GM18508 (cell line): ENCODE measurements at regions not wholly inside any gene's neighbourhood (a gene's known extent, or its start where the extent isn't known, plus 50 kb on each side); places are given as distances from the start of the nearest gene placed in this dataset.

Source experiments
- ATAC-seq: cut with Tn5 transposase; IDR thresholded peaks from one replicate; pipeline ENCODE4 v1.9.1; 2021; ENCODE audit warnings: moderate number of reproducible peaks; ENCODE audit not compliant: insufficient read depth, unreplicated experiment

- ATAC-seq = no peak
Observed at GRCh38 chr14:66046035-66046434, 440.1 kb upstream of the CCDC196 start.

DNA sequence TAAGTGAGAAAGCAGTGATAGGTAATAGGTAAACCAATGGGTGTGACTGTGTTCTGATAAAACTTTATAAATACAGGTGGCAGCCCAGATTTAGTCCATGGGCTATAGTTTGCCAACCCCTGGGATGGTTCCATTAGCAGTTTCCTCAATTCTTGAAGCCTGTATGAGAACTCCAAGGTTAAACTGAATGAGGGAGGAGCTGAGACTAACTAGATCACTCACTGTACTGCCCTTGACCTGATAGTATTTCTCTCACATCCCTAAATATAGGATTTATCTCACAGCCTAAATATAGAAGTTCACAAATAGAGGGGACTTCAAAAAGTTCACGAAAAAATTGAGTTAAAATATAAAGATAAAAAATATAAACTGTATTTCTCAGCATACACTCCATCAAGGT is 439.6 kb upstream of the CCDC196 start:
- ATAC-seq = no peak

DNA sequence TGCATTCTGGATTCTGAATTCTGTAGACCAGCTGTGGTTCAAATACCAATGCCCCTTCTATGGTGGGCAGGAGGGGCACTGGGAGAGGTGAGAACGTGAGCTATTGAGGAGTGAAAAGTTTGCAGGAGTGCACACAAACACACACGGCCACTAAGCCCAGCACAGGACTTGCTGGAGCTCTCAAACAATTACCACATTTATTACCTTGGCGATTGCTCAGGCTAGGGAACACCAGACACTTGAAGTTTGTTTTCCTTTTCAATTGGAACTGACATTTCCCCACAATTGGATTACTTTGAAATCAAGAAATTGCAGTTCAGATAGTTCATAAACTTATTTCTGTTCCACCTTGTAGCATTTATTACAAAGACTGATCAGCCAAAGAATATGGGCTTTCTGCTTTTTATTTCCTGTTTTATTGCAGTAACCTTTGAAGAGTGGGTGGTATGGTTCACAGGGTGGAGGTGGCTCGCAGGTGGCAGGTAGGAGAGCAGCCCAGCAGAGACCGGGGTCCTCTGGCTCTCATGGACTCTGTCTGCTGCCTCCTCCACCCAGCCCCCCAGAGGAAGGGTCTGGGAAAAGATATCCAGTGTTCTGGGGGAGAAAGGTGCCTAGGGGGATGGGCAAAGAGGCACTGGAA is 429.8 kb upstream of the CCDC196 start:
- ATAC-seq = no peak

DNA sequence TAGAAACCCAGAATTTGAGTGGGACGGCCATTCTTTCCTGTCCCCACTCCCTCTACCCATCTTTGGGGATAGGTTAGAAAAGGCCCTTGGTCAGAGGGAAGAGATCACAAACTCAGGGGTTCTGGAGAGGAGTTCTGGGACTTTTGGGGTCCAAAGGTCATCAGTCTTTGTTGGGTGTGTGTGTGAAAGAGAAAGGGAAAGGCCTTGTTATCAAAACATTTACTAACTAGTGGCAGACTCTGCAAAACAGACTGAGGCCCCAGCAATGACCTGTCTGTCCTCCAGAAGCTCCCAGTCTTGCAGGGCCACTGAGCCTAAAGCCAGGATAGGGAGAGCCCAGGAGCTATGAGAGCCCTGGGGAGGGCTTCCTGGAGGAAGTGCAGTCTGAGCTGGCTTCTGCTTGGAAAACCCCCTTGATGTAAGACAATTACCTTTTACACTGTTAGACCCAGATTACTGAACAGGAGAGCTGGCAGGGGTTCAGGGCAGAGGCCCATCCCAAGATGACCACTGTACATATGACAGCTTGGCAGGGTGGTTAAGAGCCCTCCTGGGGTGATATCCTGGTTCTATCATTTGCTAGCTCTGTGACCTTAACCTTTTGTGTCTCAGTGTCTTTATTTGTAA is 429.1 kb upstream of the CCDC196 start:
- no peak for ATAC-seq

GRCh38 chr14:66065188-66065587 is 421.0 kb upstream of the CCDC196 start:
- ATAC-seq = no peak

DNA sequence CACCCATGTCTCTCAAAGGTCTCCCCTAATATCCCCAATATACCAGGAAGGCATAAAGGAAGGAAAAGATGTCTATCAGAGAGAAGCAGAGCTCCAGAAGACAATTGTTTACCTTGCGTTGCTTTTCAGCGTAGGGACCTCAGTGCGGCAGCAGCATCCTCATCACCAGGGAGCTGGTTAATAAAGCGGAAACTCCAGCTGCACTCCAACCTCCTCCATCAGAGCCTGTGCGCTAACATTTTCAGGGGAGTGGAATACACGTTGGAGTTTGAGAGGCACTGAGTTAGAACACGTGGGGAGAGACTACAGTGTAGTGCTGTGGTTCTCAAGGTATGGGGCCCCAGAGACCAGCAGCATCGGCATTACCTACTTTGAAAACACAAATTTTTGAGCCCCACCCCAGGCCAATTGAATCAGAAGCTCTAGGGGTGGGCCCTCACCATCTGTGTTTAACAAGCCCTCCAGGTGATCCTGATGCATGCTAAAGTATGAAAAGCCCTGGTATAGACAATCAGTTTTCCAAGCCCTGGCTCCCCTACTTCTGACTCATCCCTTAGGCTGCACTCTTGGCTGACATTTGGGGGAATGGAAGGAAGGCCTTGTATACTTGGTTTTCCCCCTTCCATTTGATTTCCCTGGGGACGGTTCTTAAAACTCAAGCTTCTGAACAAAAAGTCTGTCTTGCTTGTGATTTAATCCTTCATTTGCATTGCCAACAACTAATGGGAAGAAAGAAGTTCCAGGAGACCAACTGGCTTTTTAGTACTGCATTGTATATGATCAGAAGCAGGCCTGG is 419.0 kb upstream of the CCDC196 start:
- no peak for ATAC-seq

DNA sequence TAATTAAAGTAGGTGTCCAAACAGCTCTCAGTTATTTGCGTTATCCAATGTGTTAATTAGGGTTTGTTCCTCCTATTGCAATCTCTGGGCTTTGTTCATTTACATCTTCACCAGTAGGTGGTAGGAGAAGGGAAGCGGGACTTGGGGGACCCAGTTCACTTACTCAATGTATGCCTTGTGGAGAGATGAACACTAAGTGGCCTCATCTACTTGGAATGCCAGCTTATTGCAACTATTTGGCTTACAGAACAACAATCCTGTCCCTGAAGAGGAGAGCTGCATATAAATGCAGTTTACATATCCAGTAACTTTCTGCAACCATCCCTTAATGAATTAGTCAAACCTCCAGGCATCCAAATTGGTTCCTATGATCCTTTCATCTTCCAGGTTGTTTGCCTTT is 417.1 kb upstream of the CCDC196 start:
- ATAC-seq = no peak

DNA sequence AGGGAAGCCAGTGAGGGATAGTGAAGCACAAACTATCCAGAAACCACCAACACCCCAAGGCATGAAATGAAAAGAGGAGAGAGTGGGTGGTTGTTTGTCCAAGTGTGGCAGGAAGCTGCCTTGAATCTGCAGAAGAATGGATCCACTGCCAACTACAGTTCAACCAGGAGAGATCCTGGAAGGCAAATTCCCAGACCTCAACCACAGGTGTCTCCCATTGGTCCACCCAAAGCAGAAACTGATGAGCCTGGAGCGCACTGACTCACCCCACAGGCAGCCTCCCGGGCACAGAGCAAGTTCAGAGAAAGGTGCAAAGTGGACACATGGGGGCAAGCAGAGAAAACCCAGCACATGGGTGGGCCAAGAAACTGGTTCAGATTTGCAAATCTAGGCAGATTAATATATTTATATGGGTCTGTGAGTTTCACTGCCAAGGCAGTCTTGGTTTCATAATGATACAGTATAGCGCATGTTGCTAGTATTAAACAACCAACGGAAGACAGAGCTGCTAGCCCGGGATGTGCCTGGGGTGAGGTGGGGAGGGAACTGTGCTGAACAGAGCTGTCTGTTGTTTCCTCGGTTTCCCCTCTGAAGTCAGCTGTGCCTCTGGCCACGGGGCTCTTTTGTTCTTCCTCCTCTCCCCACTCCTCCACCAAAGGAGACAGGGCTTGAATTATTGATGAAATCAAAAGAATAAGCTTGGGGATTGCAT is 416.2 kb upstream of the CCDC196 start:
- ATAC-seq = no peak

GRCh38 chr14:66070542-66071319 is 415.4 kb upstream of the CCDC196 start:
- no peak for ATAC-seq

DNA sequence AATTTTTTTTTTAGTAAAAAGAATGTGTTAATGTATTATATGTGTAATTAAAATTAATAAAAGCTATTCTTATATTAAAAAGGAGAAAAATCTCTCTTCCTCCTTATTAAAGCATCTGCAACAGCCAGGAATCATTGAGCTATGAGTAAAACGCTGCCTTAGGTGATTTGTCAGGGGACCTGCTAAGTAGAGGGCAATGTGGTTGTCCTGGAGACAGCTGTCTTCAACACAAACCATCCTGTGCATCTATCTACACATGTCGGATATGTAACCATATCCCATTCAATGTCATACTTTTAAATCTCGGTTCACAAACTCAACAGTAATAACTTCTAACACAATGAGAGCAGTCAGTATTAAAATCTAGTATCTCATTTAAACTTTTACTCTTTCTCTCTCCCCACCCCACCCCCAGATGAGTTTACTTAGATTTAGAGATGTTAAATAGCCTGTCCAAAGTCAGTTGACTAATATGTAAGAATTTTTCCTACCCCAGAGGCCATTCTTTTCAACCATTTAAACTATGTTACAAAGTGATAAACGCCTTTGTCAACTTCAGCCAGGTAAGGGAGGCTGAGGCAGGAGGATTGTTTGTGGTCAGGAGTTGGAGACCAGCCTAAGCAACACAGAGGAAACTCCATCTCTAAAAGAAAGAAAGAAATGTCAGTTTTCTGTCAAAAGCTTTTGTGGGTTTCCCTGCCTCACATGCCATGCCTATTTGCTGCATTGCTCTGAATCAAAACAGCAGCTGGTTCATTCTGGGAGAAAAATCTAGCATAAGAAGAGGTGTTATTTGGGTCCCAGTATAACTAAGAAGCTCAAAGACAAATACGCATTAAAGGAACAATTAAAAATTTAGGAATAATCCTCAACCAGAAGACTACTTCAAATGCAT is 413.7 kb upstream of the CCDC196 start:
- no peak for ATAC-seq

DNA sequence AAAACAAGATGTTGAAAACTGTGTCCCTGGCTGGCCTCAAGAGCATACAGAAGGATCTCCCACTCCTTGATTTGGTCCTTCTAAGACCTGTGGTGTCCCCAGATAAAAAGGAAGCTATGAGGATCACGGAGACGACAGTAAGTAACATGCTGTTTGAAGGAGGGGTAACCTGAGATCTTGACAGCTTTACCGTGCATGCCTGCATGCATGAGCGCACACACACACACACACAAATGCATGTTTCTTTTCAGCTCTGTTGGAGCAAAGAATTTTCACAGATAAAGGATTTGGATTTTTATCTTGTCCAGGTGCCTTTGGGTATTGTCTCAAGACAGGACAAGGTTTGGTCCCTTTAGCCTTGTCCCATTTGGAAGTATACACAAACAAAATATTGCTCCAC is 411.6 kb upstream of the CCDC196 start:
- ATAC-seq = no peak

DNA sequence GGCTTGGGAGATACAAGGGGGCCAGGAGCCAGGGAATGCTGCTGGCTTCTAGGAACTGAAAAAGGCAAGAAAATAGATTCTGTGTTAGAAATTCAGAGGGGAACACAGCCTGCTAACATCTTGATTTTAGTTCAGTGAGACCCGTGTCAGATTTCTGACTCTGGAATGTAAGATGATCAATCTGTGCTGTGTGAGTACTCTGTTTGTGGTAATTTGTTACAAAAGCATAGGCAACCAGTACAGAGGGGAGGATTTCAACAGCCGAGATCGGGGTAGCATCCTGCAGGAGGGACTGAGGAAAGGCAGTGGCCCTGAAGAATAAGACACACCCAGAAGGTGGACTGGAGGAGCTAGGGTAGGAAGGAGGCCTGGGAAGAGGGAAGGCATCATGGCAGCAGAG is 410.0 kb upstream of the CCDC196 start:
- no peak for ATAC-seq

- no peak for ATAC-seq
Observed at GRCh38 chr14:66078006-66078405, 408.2 kb upstream of the CCDC196 start.

- ATAC-seq = no peak
Observed at GRCh38 chr14:66081594-66082376, 404.4 kb upstream of the CCDC196 start.

DNA sequence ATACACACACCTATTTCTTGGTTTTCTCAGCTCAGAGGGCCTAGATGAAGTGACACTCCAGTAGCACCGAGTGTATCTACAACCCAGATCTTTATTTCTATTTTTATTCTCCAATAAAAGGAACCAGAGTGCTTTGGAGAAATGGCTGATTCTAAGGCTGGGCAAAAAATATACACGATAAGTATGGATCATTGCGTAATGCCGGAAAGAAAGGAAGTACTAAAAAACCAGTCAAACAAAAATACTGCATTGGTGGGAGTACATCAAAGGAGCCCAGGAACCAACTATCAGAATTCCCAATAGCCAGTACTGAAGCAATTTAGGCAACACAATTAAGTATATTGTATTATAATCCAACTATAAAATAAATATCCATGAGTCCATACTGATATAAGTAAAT is 400.9 kb upstream of the CCDC196 start:
- no peak for ATAC-seq

DNA sequence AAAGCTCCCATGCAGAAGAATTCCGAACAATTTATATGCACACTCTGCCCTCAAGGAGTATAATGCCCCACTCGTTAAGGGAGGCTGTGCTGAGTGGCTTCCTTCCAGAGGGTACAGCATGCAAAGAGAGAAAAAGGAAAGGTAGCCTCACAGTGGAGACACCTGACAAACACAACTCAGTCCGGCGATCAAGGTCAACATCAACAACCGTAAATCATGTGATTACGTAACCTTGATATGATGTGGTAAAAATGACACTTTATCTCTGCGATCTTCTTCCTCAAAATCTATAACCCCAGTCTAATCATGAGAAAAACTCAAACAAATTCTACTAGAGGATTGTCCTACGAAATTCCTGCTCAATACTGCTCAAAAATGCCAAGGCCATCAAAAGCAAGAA is 400.5 kb upstream of the CCDC196 start:
- no peak for ATAC-seq

- ATAC-seq = no peak
Observed at GRCh38 chr14:66087231-66087630, 398.9 kb upstream of the CCDC196 start.

DNA sequence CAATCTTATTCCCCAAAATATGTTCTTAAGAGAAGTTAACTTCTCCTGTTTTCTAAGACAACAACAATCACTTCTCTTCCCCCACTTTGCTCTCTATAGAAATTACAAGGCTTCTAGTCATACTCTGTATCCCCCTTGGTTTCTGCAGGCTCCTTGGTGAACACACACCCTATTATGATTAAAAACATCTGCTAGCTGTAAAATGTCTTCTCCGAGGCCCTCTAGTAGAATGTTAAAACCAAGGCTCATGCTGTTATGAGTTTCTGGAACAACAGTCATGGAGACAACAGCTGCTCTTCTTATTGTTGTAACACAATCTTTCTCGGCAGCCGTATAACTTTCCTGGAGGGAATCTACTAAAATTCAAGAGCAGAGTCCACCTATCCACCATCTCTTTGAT is 397.5 kb upstream of the CCDC196 start:
- ATAC-seq = no peak

DNA sequence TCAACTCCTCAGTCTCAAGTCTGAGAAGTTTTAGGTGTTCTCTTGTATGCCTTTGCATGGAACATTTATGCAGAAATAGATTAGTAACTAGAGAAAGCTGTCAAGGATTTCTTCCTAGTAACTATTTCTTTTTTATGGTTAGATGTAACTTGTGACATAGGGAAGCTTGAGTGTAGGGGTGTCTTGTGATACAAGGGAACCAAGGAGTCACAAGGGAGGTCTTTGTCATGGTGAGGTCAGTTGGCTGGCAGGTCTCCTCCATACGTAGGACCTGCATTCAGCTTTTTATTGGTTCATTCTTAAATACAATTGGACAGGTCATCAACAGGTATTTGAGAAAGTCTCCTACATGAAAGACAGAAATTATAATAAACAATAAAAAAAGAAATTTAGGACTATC is 394.0 kb upstream of the CCDC196 start:
- ATAC-seq = no peak
